ENCODE measurements at regions not wholly inside any gene's neighbourhood (a gene's known extent, or its start where the extent isn't known, plus 50 kb on each side); places are given as distances from the start of the nearest gene placed in this dataset.

GRCh38 chr4:35639929-35640328, 604.4 kb downstream of the ARAP2 start:
- Histone ChIP-seq H3K27ac (ENCODE audit: low read depth, low read length) (no peak overlapping the region), H3K27me3 (ENCODE audit: control insufficient read depth, insufficient read depth, low read length) (no peaks in the 10 kb centered on the region), H3K4me3 (ENCODE audit: low read depth, low read length) (no peak overlapping the region), H3K4me1 (ENCODE audit: control insufficient read depth, insufficient read depth, low read length) (no peaks in the 10 kb centered on the region), H3K9ac (ENCODE audit: low read length) (no peak overlapping the region), H3K36me3 (ENCODE audit: control insufficient read depth, insufficient read depth, low read length) (no peaks in the 10 kb centered on the region), H3K9me3 (ENCODE audit: control insufficient read depth, insufficient read depth, low read depth, low read length) (no peaks in the 10 kb centered on the region)

GRCh38 chr4:35643661-35644060, 600.7 kb downstream of the ARAP2 start:
- H3K4me3 ChIP-seq (ENCODE audit: low read depth, low read length) = no peak overlapping the region
- no peaks in the 10 kb centered on the region for H3K9me3 ChIP-seq (ENCODE audit: control insufficient read depth, insufficient read depth, low read depth, low read length)
- H3K9ac ChIP-seq (ENCODE audit: low read length) = no peak overlapping the region
- no peaks in the 10 kb centered on the region for H3K4me1 ChIP-seq (ENCODE audit: control insufficient read depth, insufficient read depth, low read length)
- H3K27ac ChIP-seq (ENCODE audit: low read depth, low read length) = no peak overlapping the region
- H3K36me3 ChIP-seq (ENCODE audit: control insufficient read depth, insufficient read depth, low read length) = no peaks in the 10 kb centered on the region
- H3K27me3 ChIP-seq (ENCODE audit: control insufficient read depth, insufficient read depth, low read length) = no peaks in the 10 kb centered on the region

- no peaks in the 10 kb centered on the region for H3K9me3 ChIP-seq (ENCODE audit: control insufficient read depth, insufficient read depth, low read depth, low read length)
- H3K4me3 ChIP-seq (ENCODE audit: low read depth, low read length) = no peak overlapping the region
- no peaks in the 10 kb centered on the region for H3K27me3 ChIP-seq (ENCODE audit: control insufficient read depth, insufficient read depth, low read length)
- H3K4me1 ChIP-seq (ENCODE audit: control insufficient read depth, insufficient read depth, low read length) = no peaks in the 10 kb centered on the region
- no peak overlapping the region for H3K9ac ChIP-seq (ENCODE audit: low read length)
- H3K36me3 ChIP-seq (ENCODE audit: control insufficient read depth, insufficient read depth, low read length) = no peaks in the 10 kb centered on the region
- H3K27ac ChIP-seq (ENCODE audit: low read depth, low read length) = no peak overlapping the region
These were observed 599.7 kb downstream of the ARAP2 start for GRCh38 chr4:35644591-35644990.

GRCh38 chr4:35649011-35649410, 595.3 kb downstream of the ARAP2 start:
- no peaks in the 10 kb centered on the region for H3K36me3 ChIP-seq (ENCODE audit: control insufficient read depth, insufficient read depth, low read length)
- H3K4me1 ChIP-seq (ENCODE audit: control insufficient read depth, insufficient read depth, low read length) = no peaks in the 10 kb centered on the region
- no peak overlapping the region for H3K27ac ChIP-seq (ENCODE audit: low read depth, low read length)
- H3K27me3 ChIP-seq (ENCODE audit: control insufficient read depth, insufficient read depth, low read length) = no peaks in the 10 kb centered on the region
- H3K9ac ChIP-seq (ENCODE audit: low read length) = no peak overlapping the region
- H3K9me3 ChIP-seq (ENCODE audit: control insufficient read depth, insufficient read depth, low read depth, low read length) = no peaks in the 10 kb centered on the region
- no peak overlapping the region for H3K4me3 ChIP-seq (ENCODE audit: low read depth, low read length)

GRCh38 chr4:35649778-35650177, 594.5 kb downstream of the ARAP2 start:
- Histone ChIP-seq H3K27me3 (ENCODE audit: control insufficient read depth, insufficient read depth, low read length) (no peaks in the 10 kb centered on the region), H3K9ac (ENCODE audit: low read length) (no peak overlapping the region), H3K27ac (ENCODE audit: low read depth, low read length) (no peak overlapping the region), H3K4me1 (ENCODE audit: control insufficient read depth, insufficient read depth, low read length) (no peaks in the 10 kb centered on the region), H3K9me3 (ENCODE audit: control insufficient read depth, insufficient read depth, low read depth, low read length) (no peaks in the 10 kb centered on the region), H3K4me3 (ENCODE audit: low read depth, low read length) (no peak overlapping the region), H3K36me3 (ENCODE audit: control insufficient read depth, insufficient read depth, low read length) (no peaks in the 10 kb centered on the region)

GRCh38 chr4:35652197-35652596, 592.1 kb downstream of the ARAP2 start:
- no peaks in the 10 kb centered on the region for H3K27me3 ChIP-seq (ENCODE audit: control insufficient read depth, insufficient read depth, low read length)
- H3K36me3 ChIP-seq (ENCODE audit: control insufficient read depth, insufficient read depth, low read length) = no peaks in the 10 kb centered on the region
- no peaks in the 10 kb centered on the region for H3K9me3 ChIP-seq (ENCODE audit: control insufficient read depth, insufficient read depth, low read depth, low read length)
- no peak overlapping the region for H3K27ac ChIP-seq (ENCODE audit: low read depth, low read length)
- no peaks in the 10 kb centered on the region for H3K4me1 ChIP-seq (ENCODE audit: control insufficient read depth, insufficient read depth, low read length)
- H3K4me3 ChIP-seq (ENCODE audit: low read depth, low read length) = no peak overlapping the region
- H3K9ac ChIP-seq (ENCODE audit: low read length) = no peak overlapping the region

GRCh38 chr4:35653451-35653850, 590.9 kb downstream of the ARAP2 start:
- H3K4me3 ChIP-seq (ENCODE audit: low read depth, low read length) = no peak overlapping the region
- H3K9ac ChIP-seq (ENCODE audit: low read length) = no peak overlapping the region
- no peaks in the 10 kb centered on the region for H3K4me1 ChIP-seq (ENCODE audit: control insufficient read depth, insufficient read depth, low read length)
- H3K9me3 ChIP-seq (ENCODE audit: control insufficient read depth, insufficient read depth, low read depth, low read length) = no peaks in the 10 kb centered on the region
- H3K27me3 ChIP-seq (ENCODE audit: control insufficient read depth, insufficient read depth, low read length) = no peaks in the 10 kb centered on the region
- no peak overlapping the region for H3K27ac ChIP-seq (ENCODE audit: low read depth, low read length)
- no peaks in the 10 kb centered on the region for H3K36me3 ChIP-seq (ENCODE audit: control insufficient read depth, insufficient read depth, low read length)

DNA sequence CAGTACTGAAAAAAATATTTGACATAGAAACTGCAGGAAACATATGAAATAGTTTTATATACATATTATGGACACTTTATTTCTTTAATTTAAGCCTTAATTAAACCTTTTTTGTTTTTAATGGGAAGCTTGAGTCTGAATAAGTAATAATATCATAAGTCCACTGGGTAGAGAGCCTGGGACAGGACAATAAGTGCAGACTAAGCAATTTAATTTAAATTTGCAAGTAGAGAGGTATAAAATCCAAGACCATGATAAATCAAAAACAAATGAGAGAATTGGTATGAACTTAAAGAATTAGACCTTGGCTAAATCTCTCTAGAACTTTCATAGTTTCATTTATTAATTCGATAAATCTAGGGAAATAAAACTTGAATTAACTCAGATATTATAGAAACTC, 571.2 kb downstream of the ARAP2 start:
- Histone ChIP-seq H3K27ac (ENCODE audit: low read depth, low read length) (no peak overlapping the region), H3K27me3 (ENCODE audit: control insufficient read depth, insufficient read depth, low read length) (no peaks in the 10 kb centered on the region), H3K36me3 (ENCODE audit: control insufficient read depth, insufficient read depth, low read length) (no peaks in the 10 kb centered on the region), H3K9ac (ENCODE audit: low read length) (no peak overlapping the region), H3K9me3 (ENCODE audit: control insufficient read depth, insufficient read depth, low read depth, low read length) (no peaks in the 10 kb centered on the region), H3K4me3 (ENCODE audit: low read depth, low read length) (no peak overlapping the region), H3K4me1 (ENCODE audit: control insufficient read depth, insufficient read depth, low read length) (no peaks in the 10 kb centered on the region)

GRCh38 chr4:35684755-35685154, 559.6 kb downstream of the ARAP2 start:
- H3K4me3 ChIP-seq (ENCODE audit: low read depth, low read length) = no peak overlapping the region
- H3K36me3 ChIP-seq (ENCODE audit: control insufficient read depth, insufficient read depth, low read length) = no peaks in the 10 kb centered on the region
- no peaks in the 10 kb centered on the region for H3K27me3 ChIP-seq (ENCODE audit: control insufficient read depth, insufficient read depth, low read length)
- no peaks in the 10 kb centered on the region for H3K4me1 ChIP-seq (ENCODE audit: control insufficient read depth, insufficient read depth, low read length)
- peaks cover 4% of the 10 kb centered on the region; the same call in 1 of the 2 replicates for H3K9me3 ChIP-seq (ENCODE audit: control insufficient read depth, insufficient read depth, low read depth, low read length)
- no peak overlapping the region for H3K27ac ChIP-seq (ENCODE audit: low read depth, low read length)
- H3K9ac ChIP-seq (ENCODE audit: low read length) = no peak overlapping the region

GRCh38 chr4:35689870-35690269, 554.4 kb downstream of the ARAP2 start:
- Histone ChIP-seq H3K36me3 (ENCODE audit: control insufficient read depth, insufficient read depth, low read length) (no peaks in the 10 kb centered on the region), H3K4me3 (ENCODE audit: low read depth, low read length) (no peak overlapping the region), H3K9ac (ENCODE audit: low read length) (no peak overlapping the region), H3K4me1 (ENCODE audit: control insufficient read depth, insufficient read depth, low read length) (no peaks in the 10 kb centered on the region), H3K27me3 (ENCODE audit: control insufficient read depth, insufficient read depth, low read length) (no peaks in the 10 kb centered on the region), H3K9me3 (ENCODE audit: control insufficient read depth, insufficient read depth, low read depth, low read length) (no peaks in the 10 kb centered on the region), H3K27ac (ENCODE audit: low read depth, low read length) (no peak overlapping the region)

DNA sequence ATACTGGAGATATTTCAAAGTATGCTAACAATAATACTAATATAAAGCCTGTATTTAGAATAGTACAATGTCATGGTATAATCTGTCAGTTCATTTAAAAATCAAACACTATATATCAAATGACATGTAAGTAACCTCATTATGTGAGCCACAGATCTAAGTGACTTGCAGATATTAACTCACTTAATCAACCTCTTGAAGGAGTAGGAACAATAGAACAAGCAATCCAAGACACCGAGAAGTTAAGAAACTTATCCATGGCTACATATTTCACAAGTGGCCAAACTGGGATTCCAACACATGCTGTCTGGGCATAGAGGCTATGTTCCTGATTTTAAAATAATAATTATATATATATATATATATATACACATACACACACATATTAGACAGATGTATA, 554.0 kb downstream of the ARAP2 start:
- no peaks in the 10 kb centered on the region for H3K9me3 ChIP-seq (ENCODE audit: control insufficient read depth, insufficient read depth, low read depth, low read length)
- no peaks in the 10 kb centered on the region for H3K27me3 ChIP-seq (ENCODE audit: control insufficient read depth, insufficient read depth, low read length)

DNA sequence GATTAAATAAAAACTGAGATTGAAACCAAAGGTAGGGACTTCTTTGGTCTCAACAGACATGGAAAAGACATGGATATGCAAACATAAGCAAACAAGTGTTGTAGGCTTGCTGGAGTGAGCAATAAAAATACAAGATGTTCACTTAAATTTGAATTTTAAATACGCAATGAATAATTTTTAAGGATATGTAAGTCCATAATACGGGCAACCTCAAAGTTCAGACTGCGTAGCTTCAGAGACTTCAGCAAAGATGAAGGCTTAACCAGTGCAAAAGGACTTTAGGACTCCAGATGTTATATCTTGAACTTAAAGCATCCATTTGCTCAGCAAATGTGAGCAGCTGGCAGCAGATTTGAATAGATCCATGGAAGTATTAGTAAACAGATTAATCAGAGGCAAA, 549.3 kb downstream of the ARAP2 start:
- H3K4me1 ChIP-seq (ENCODE audit: control insufficient read depth, insufficient read depth, low read length) = no peaks in the 10 kb centered on the region
- no peaks in the 10 kb centered on the region for H3K27me3 ChIP-seq (ENCODE audit: control insufficient read depth, insufficient read depth, low read length)
- no peaks in the 10 kb centered on the region for H3K9me3 ChIP-seq (ENCODE audit: control insufficient read depth, insufficient read depth, low read depth, low read length)
- H3K9ac ChIP-seq (ENCODE audit: low read length) = no peak overlapping the region
- H3K36me3 ChIP-seq (ENCODE audit: control insufficient read depth, insufficient read depth, low read length) = no peaks in the 10 kb centered on the region
- no peak overlapping the region for H3K4me3 ChIP-seq (ENCODE audit: low read depth, low read length)
- H3K27ac ChIP-seq (ENCODE audit: low read depth, low read length) = no peak overlapping the region

More for the DNA sequence above, 554.0 kb downstream of the ARAP2 start:
- no peaks in the 10 kb centered on the region for H3K36me3 ChIP-seq (ENCODE audit: control insufficient read depth, insufficient read depth, low read length)
- H3K4me3 ChIP-seq (ENCODE audit: low read depth, low read length) = no peak overlapping the region
- no peak overlapping the region for H3K27ac ChIP-seq (ENCODE audit: low read depth, low read length)
- no peaks in the 10 kb centered on the region for H3K4me1 ChIP-seq (ENCODE audit: control insufficient read depth, insufficient read depth, low read length)
- H3K9ac ChIP-seq (ENCODE audit: low read length) = no peak overlapping the region
